NCI-H460 (cell line): ENCODE measurements at regions not wholly inside any gene's neighbourhood (a gene's known extent, or its start where the extent isn't known, plus 50 kb on each side); places are given as distances from the start of the nearest gene placed in this dataset.
"Not testable (repeated sequence)": the region's sequence is repeated elsewhere in the genome, so short reads cannot be mapped to it uniquely, and the experiment has no call there.

Experiments
- DNase-seq: peaks from one replicate; pipeline ENCODE4 v3.0.0-alpha.2; 2016; ENCODE audit warnings: low read depth; ENCODE audit errors: extremely low read depth

GRCh38 chr1:182261655-182262054 is 129.9 kb downstream of the GLUL start:
- DNase-seq, result no peak

GRCh38 chr1:182260516-182260915 is 131.1 kb downstream of the GLUL start:
- no peak for DNase-seq

GRCh38 chr1:182259968-182260367 is 131.6 kb downstream of the GLUL start:
- no peak for DNase-seq

GRCh38 chr1:182259229-182259872 is 132.2 kb downstream of the GLUL start:
- DNase-seq, result no peak

- no peak for DNase-seq
Observed at GRCh38 chr1:182257369-182258063, 134.1 kb downstream of the GLUL start.

- DNase-seq, result no peak
Observed at GRCh38 chr1:182256931-182257330, 134.7 kb downstream of the GLUL start.

- no peak for DNase-seq
Observed at GRCh38 chr1:182255494-182255893, 136.1 kb downstream of the GLUL start.

GRCh38 chr1:182253319-182253860 is 138.2 kb downstream of the GLUL start:
- DNase-seq, result no peak

- DNase-seq, result no peak
Observed at GRCh38 chr1:182251561-182251960, 140.0 kb downstream of the GLUL start.

GRCh38 chr1:182249201-182249676 is 142.4 kb downstream of the GLUL start:
- no peak for DNase-seq

GRCh38 chr1:182248721-182249120 is 142.9 kb downstream of the GLUL start:
- DNase-seq, result no peak

GRCh38 chr1:182247813-182248212 is 143.8 kb downstream of the GLUL start:
- not testable (repeated sequence) for DNase-seq

GRCh38 chr1:182246783-182247182 is 144.8 kb downstream of the GLUL start:
- no peak for DNase-seq

GRCh38 chr1:182245040-182245439 is 146.6 kb downstream of the GLUL start:
- no peak for DNase-seq

GRCh38 chr1:182244451-182244850 is 147.1 kb downstream of the GLUL start:
- no peak for DNase-seq

- no peak for DNase-seq
Observed at GRCh38 chr1:182242641-182243040, 148.9 kb downstream of the GLUL start.

GRCh38 chr1:182240085-182240484 is 151.5 kb downstream of the GLUL start:
- no peak for DNase-seq

- no peak for DNase-seq
Observed at GRCh38 chr1:182238421-182238820, 153.2 kb downstream of the GLUL start.

- DNase-seq, result no peak
Observed at GRCh38 chr1:182237329-182237728, 154.3 kb downstream of the GLUL start.

- DNase-seq, result no peak
Observed at GRCh38 chr1:182236651-182237077, 154.9 kb downstream of the GLUL start.

GRCh38 chr1:182235952-182236650 is 155.5 kb downstream of the GLUL start:
- no peak for DNase-seq

- DNase-seq, result no peak
Observed at GRCh38 chr1:182235604-182235951, 156.0 kb downstream of the GLUL start.
